K562 (cell line): ENCODE measurements at regions not wholly inside any gene's neighbourhood (a gene's known extent, or its start where the extent isn't known, plus 50 kb on each side); places are given as distances from the start of the nearest gene placed in this dataset.

ENCODE experiments used
- ATAC-seq: fragments of 200-7000 bp; cut with Tn5 transposase; 3 replicates; pipeline ENCODE4 v1.9.1; 2020; ENCODE audit warnings: moderate library complexity
- BruUV-seq: library from RNA; stranded (reverse); fragments of 400-500 nt; replicated peaks from 2 replicates; lab custom pipeline; 2021; lab: Mats Ljungman, UMichigan
- CTCF ChIA-PET: fragments of 300-600 bp; formaldehyde crosslinking; extraction: SDS; loops from one replicate; lab custom pipeline; 2021; ENCODE audit warnings: low intra/inter-chr PET ratio; lab: Yijun Ruan, JAX
- POLR2A ChIA-PET: fragments of 300-600, 350-650 bp; sonication (Branson Sonifier 250); formaldehyde crosslinking; extraction: SDS; loops from one replicate; lab custom pipeline; 2021; ENCODE audit warnings: antibody characterized with exemption, inconsistent platforms; lab: Yijun Ruan, JAX
- DNase-seq, 4 experiments: peaks; one replicate each; pipeline versions ENCODE4 v3.0.0 to v3.0.0-alpha.2; 2011 to 2018; ENCODE audit warnings: low spot score in 3 of 4, mixed read lengths in 3 of 4; ENCODE audit errors: extremely low read depth in 1 of 4
- FAIRE-seq: peaks from 2 replicates; lab custom pipeline; 2011; peaks lifted over from hg19 to GRCh38; lab: Jason Lieb, UNC
- H2AFZ ChIP-seq: 2 replicates; pipeline ENCODE4 v1.6.0; 2011; ENCODE audit warnings: low read depth, low read length, control low read depth, inconsistent platforms
- H3K27ac ChIP-seq: fragments of 200-600 bp; 3 replicates; pipeline ENCODE4 v1.8.0; 2011; ENCODE audit warnings: low read depth, mild to moderate bottlenecking, control low read depth, inconsistent platforms, low read length, moderate library complexity, mixed read lengths; ENCODE audit errors: extremely low read depth
- H3K27me3 ChIP-seq, 2 experiments: fragments of 300-600 bp in 1 of 2; 2 replicates in 1 of 2; 3 replicates in 1 of 2; pipeline versions ENCODE4 v1.6.0 to v1.8.0; 2011; ENCODE audit warnings: inconsistent platforms in 2 of 2, low read length in 2 of 2, mild to moderate bottlenecking in 1 of 2, mixed read lengths in 1 of 2, moderate library complexity in 1 of 2; ENCODE audit not compliant: control insufficient read depth in 2 of 2, insufficient read depth in 2 of 2
- H3K36me3 ChIP-seq: fragments of 300-600 bp; 3 replicates; pipeline ENCODE4 v1.8.0; 2011; ENCODE audit warnings: mild to moderate bottlenecking, low read length, inconsistent platforms; ENCODE audit not compliant: control insufficient read depth, insufficient read depth
- H3K4me1 ChIP-seq, 2 experiments: fragments of 200-600 bp in 1 of 2; replicated peaks in 1 of 2; 2 replicates in 1 of 2; 3 replicates in 1 of 2; pipeline versions ENCODE4 v1.5.1 to v1.8.0; 2011; ENCODE audit warnings: inconsistent platforms in 2 of 2, low read length in 2 of 2, mild to moderate bottlenecking in 1 of 2, mixed read lengths in 1 of 2, moderate library complexity in 1 of 2; ENCODE audit not compliant: control insufficient read depth in 2 of 2, insufficient read depth in 2 of 2
- H3K4me2 ChIP-seq: 2 replicates; pipeline ENCODE4 v1.6.1; 2011; ENCODE audit warnings: low read length, control low read depth, inconsistent platforms, mixed read lengths; ENCODE audit not compliant: insufficient read depth
- H3K4me3 ChIP-seq: fragments of 200-600 bp; sonication (generic), shearing (Covaris generic); 2 replicates; pipeline ENCODE4 v1.5.1; 2016; ENCODE audit warnings: control low read depth, inconsistent platforms
- H3K79me2 ChIP-seq: fragments of 200-600 bp; 3 replicates; pipeline ENCODE4 v1.8.0; 2011; ENCODE audit warnings: low read length, inconsistent platforms; ENCODE audit not compliant: control insufficient read depth, insufficient read depth
- H3K9ac ChIP-seq, 2 experiments: 2 replicates each; pipeline versions ENCODE4 v1.6.0 to v1.6.1; 2011; ENCODE audit warnings: low read depth in 2 of 2, low read length in 2 of 2, control low read depth in 1 of 2, inconsistent platforms in 1 of 2, mild to moderate bottlenecking in 1 of 2, mixed read lengths in 1 of 2; ENCODE audit not compliant: insufficient read depth in 1 of 2
- H3K9me1 ChIP-seq: one replicate; pipeline ENCODE4 v1.6.0; 2011; ENCODE audit warnings: inconsistent platforms, mild to moderate bottlenecking, low read length, moderate library complexity; ENCODE audit not compliant: control insufficient read depth, insufficient read depth
- H3K9me3 ChIP-seq: replicated peaks from 2 replicates; pipeline ENCODE4 v1.5.1; 2011; ENCODE audit warnings: low read depth, low read length, inconsistent platforms; ENCODE audit not compliant: control insufficient read depth, insufficient read depth
- H4K20me1 ChIP-seq: replicated peaks from 2 replicates; pipeline ENCODE4 v1.6.1; 2011; ENCODE audit warnings: low read length, inconsistent platforms, mixed read lengths; ENCODE audit not compliant: control insufficient read depth, insufficient read depth
- HCFC1 ChIP-seq: IDR thresholded peaks from 2 replicates; pipeline ENCODE4 v1.6.1; 2012; ENCODE audit warnings: low read depth, low read length, improper control_type of control experiment
- MBD2 ChIP-seq: sonication (generic); IDR thresholded peaks from 2 replicates; pipeline ENCODE4 v1.6.1; 2016; ENCODE audit warnings: low read depth, borderline replicate concordance
- PCBP1 ChIP-seq: fragments of 200-400 bp; formaldehyde crosslinking; IDR thresholded peaks from 2 replicates; pipeline ENCODE4 v1.6.1; 2018; ENCODE audit warnings: mild to moderate bottlenecking, low read depth, low read length; ENCODE audit not compliant: poor library complexity, severe bottlenecking
- PTBP1 ChIP-seq: fragments of 200-400 bp; formaldehyde crosslinking; IDR thresholded peaks from 2 replicates; pipeline ENCODE4 v1.6.1; 2017; ENCODE audit warnings: low read depth, low read length
- SOX6 ChIP-seq: fragments of 450-650 bp; IDR thresholded peaks from 2 replicates; pipeline ENCODE4 v1.6.1; 2014; ENCODE audit warnings: mild to moderate bottlenecking
- XRCC3 ChIP-seq: fragments of 450-650 bp; IDR thresholded peaks from 2 replicates; pipeline ENCODE4 v1.6.1; 2017; ENCODE audit warnings: mild to moderate bottlenecking, moderate library complexity
- ZBTB33 ChIP-seq: sonication (generic); formaldehyde crosslinking; IDR thresholded peaks from 2 replicates; pipeline ENCODE4 v1.8.1; 2023; ENCODE audit warnings: mild to moderate bottlenecking, missing genetic modification reagents
- ZSCAN32 ChIP-seq: fragments of 450-650 bp; formaldehyde crosslinking; IDR thresholded peaks from 2 replicates; pipeline ENCODE4 v1.4.0; 2020; ENCODE audit warnings: mild to moderate bottlenecking, moderate library complexity
- WGBS: fragments of 100-300 bp; shearing (Covaris generic); methylation state at CpG from one replicate; pipeline ENCODE4 v1.1.6; 2016; ENCODE audit warnings: low coverage, mixed read lengths; ENCODE audit not compliant: insufficient coverage; ENCODE audit errors: missing lambda C conversion rate; 5-methylcytosine and 5-hydroxymethylcytosine counted together
- in situ Hi-C: fragments of 300-500 bp; cut with MboI; formaldehyde crosslinking; loops from 4 replicates; pipeline ENCODE4 v1.15.0; 2018; ENCODE audit warnings: inconsistent platforms, mixed read lengths
- intact Hi-C: fragments of 100-400 bp; cut with micrococcal nuclease; formaldehyde crosslinking; loops from 2 replicates; pipeline ENCODE4 v1.14.2; 2022
- TF ChIP-seq, protein P1 (sequence below): fragments of 450-650 bp; formaldehyde crosslinking; IDR thresholded peaks from 2 replicates; pipeline ENCODE4 v1.4.0; 2020; ENCODE audit warnings: mild to moderate bottlenecking
- TF ChIP-seq, protein P2 (sequence below): sonication (generic); formaldehyde crosslinking; IDR thresholded peaks from 2 replicates; pipeline ENCODE4 v1.8.1; 2023; ENCODE audit warnings: mild to moderate bottlenecking, missing genetic modification reagents

DNA sequence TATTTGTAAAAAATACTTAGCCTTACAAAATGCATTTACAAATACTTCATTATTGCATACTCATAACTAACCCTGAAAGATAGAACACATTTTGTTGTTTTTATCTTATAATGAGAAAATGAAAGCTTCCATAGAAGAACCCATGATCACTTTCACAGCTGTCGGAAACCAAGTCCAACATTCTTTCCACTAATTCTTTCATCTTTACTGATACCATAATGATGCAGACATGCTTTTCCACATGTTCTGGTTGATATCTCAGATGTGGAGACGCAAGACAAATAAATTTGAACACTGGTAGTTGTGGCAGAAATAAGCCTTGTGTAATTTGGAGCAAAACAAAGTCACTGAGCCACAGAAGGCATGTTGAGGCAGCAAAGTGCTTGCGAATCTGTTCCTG lies 136.0 kb downstream of the FBXO4 start:
- DNase-seq, result no peak
- Histone ChIP-seq H3K9me1 (no peaks in the 10 kb centered on the region), H2AFZ (no peak overlapping the region), H3K9me3 (no peaks in the 10 kb centered on the region), H3K4me2 (no peak overlapping the region), H3K4me3 (no peak overlapping the region), H3K27me3 (0 out of 5 replicates have a peak, but pooled peaks cover 0 to 8% of the 10 kb centered on the region in 2 experiments), H3K79me2 (no peaks in the 10 kb centered on the region), H3K4me1 (no peaks in the 10 kb centered on the region), H3K36me3 (no peaks in the 10 kb centered on the region), H3K27ac (no peak overlapping the region), H3K9ac (no peak overlapping the region), H4K20me1 (no peaks in the 10 kb centered on the region)
- intact Hi-C loops, result no loop called here
- ATAC-seq, result no peak
- no TSS peak for BruUV-seq
- CTCF ChIA-PET, result interaction anchor here (1.4 kb wide), 1 partner anchor 205 kb away, joined by 4 read pairs; no protein-coding TSS in a partner anchor
- POLR2A ChIA-PET, result interaction anchor here (1.1 kb wide), 1 partner anchor 73 kb away, joined by 4 read pairs; no protein-coding TSS in a partner anchor
- WGBS, result 2% methylated on average over 3 of the region's 3 CpGs
- in situ Hi-C loops, result loop anchor here (5.0 kb wide), 2 partner anchors 54 to 204 kb away; no protein-coding TSS in a partner anchor
- TF ChIP-seq, protein P1, sequence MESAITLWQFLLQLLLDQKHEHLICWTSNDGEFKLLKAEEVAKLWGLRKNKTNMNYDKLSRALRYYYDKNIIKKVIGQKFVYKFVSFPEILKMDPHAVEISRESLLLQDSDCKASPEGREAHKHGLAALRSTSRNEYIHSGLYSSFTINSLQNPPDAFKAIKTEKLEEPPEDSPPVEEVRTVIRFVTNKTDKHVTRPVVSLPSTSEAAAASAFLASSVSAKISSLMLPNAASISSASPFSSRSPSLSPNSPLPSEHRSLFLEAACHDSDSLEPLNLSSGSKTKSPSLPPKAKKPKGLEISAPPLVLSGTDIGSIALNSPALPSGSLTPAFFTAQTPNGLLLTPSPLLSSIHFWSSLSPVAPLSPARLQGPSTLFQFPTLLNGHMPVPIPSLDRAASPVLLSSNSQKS (CRISPR knock-in tag), result no peak
- no peak for TF ChIP-seq PCBP1
- TF ChIP-seq PTBP1, result no peak
- TF ChIP-seq MBD2, result no peak
- no peak for TF ChIP-seq ZBTB33 (CRISPR knock-in tag)
- no peak for TF ChIP-seq ZSCAN32
- TF ChIP-seq HCFC1, result no peak
- TF ChIP-seq, protein P2, sequence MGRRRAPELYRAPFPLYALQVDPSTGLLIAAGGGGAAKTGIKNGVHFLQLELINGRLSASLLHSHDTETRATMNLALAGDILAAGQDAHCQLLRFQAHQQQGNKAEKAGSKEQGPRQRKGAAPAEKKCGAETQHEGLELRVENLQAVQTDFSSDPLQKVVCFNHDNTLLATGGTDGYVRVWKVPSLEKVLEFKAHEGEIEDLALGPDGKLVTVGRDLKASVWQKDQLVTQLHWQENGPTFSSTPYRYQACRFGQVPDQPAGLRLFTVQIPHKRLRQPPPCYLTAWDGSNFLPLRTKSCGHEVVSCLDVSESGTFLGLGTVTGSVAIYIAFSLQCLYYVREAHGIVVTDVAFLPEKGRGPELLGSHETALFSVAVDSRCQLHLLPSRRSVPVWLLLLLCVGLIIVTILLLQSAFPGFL (CRISPR knock-in tag), result no peak
- no peak for TF ChIP-seq XRCC3
- TF ChIP-seq SOX6, result no peak
- FAIRE-seq, result no peak
